GM23338 (cell line): ENCODE measurements at regions not wholly inside any gene's neighbourhood (a gene's known extent, or its start where the extent isn't known, plus 50 kb on each side); places are given as distances from the start of the nearest gene placed in this dataset.

Source experiments
- ATAC-seq: fragments of 200-7000 bp; cut with Tn5 transposase; 3 replicates; pipeline ENCODE4 v1.9.1; 2020
- DNase-seq: peaks from one replicate; pipeline ENCODE4 v3.0.0-alpha.2; 2015; ENCODE audit warnings: low spot score
- H2AFZ ChIP-seq: fragments of 200-600 bp; sonication (generic); 2 replicates; pipeline ENCODE4 v1.8.0; 2016; ENCODE audit warnings: antibody characterized with exemption, mild to moderate bottlenecking, moderate library complexity
- H3F3A ChIP-seq: fragments of 200-600 bp; sonication (generic); replicated peaks from 2 replicates; pipeline ENCODE4 v1.8.0; 2017; ENCODE audit warnings: antibody characterized with exemption, mixed run types, low read depth
- H3K27ac ChIP-seq: fragments of 200-600 bp; sonication (generic); 2 replicates; pipeline ENCODE4 v1.6.1; 2016; ENCODE audit warnings: low read depth
- H3K27me3 ChIP-seq: fragments of 200-600 bp; sonication (generic); 2 replicates; pipeline ENCODE4 v1.8.0; 2016; ENCODE audit warnings: mild to moderate bottlenecking, mixed run types, moderate library complexity; ENCODE audit not compliant: insufficient read depth
- H3K36me3 ChIP-seq: fragments of 200-600 bp; sonication (generic); 2 replicates; pipeline ENCODE4 v1.8.0; 2016; ENCODE audit warnings: mild to moderate bottlenecking; ENCODE audit not compliant: insufficient read depth
- H3K4me1 ChIP-seq: fragments of 200-600 bp; sonication (generic); 2 replicates; pipeline ENCODE4 v1.8.0; 2016; ENCODE audit warnings: mild to moderate bottlenecking, moderate library complexity; ENCODE audit not compliant: insufficient read depth
- H3K4me2 ChIP-seq: fragments of 200-600 bp; sonication (generic); 2 replicates; pipeline ENCODE4 v1.7.1; 2017; ENCODE audit warnings: mixed run types
- H3K4me3 ChIP-seq: fragments of 200-600 bp; sonication (generic); 2 replicates; pipeline ENCODE4 v1.6.1; 2016; ENCODE audit warnings: mixed run types
- H3K79me2 ChIP-seq: fragments of 200-600 bp; sonication (generic); replicated peaks from 2 replicates; pipeline ENCODE4 v1.8.0; 2017; ENCODE audit warnings: mild to moderate bottlenecking; ENCODE audit not compliant: insufficient read depth
- H3K9me2 ChIP-seq: fragments of 200-600 bp; sonication (generic); 2 replicates; pipeline ENCODE4 v1.8.0; 2017; ENCODE audit not compliant: insufficient read depth
- H4K20me1 ChIP-seq: fragments of 200-600 bp; sonication (generic); replicated peaks from 2 replicates; pipeline ENCODE4 v1.8.0; 2017; ENCODE audit warnings: mild to moderate bottlenecking; ENCODE audit not compliant: insufficient read depth
- H3K27ac Mint-ChIP-seq: 2 replicates; pipeline ENCODE4 v1.8.0; 2020; ENCODE audit warnings: inconsistent platforms, mild to moderate bottlenecking, moderate library complexity, mixed read lengths
- H3K27me3 Mint-ChIP-seq: 3 replicates; pipeline ENCODE4 v1.8.0; 2022; ENCODE audit warnings: low read depth, mild to moderate bottlenecking, moderate library complexity, mixed read lengths, inconsistent platforms; ENCODE audit not compliant: insufficient read depth, poor library complexity
- H3K36me3 Mint-ChIP-seq: 3 replicates; pipeline ENCODE4 v1.8.0; 2021; ENCODE audit warnings: low read depth, mild to moderate bottlenecking, inconsistent platforms, moderate library complexity, mixed read lengths
- H3K4me1 Mint-ChIP-seq: 3 replicates; pipeline ENCODE4 v1.8.0; 2020; ENCODE audit warnings: mild to moderate bottlenecking, inconsistent platforms, mixed read lengths
- H3K4me3 Mint-ChIP-seq: 3 replicates; pipeline ENCODE4 v1.8.0; 2021; ENCODE audit warnings: moderate library complexity, mild to moderate bottlenecking, inconsistent platforms, mixed read lengths
- H3K9me3 Mint-ChIP-seq: 3 replicates; pipeline ENCODE4 v1.8.0; 2020; ENCODE audit warnings: moderate library complexity, mild to moderate bottlenecking, inconsistent platforms, mixed read lengths
- CTCF ChIP-seq, 2 experiments: fragments of 200-600 bp in 1 of 2; sonication (generic) in 1 of 2; conservative IDR thresholded peaks; 2 replicates each; pipeline versions ENCODE4 v1.5.1 to v1.6.1; 2016 to 2017; ENCODE audit warnings: antibody characterized with exemption in 2 of 2, low read depth in 2 of 2, mild to moderate bottlenecking in 2 of 2, moderate library complexity in 1 of 2
- EZH2phosphoT487 ChIP-seq: fragments of 200-600 bp; sonication (generic); IDR thresholded peaks from one replicate; pipeline ENCODE4 v1.8.1; 2018; ENCODE audit warnings: antibody characterized with exemption; ENCODE audit not compliant: unreplicated experiment
- NANOG ChIP-seq: IDR thresholded peaks from 2 replicates; pipeline ENCODE4 v1.6.1; 2016; ENCODE audit warnings: antibody characterized with exemption, borderline replicate concordance
- POLR2AphosphoS5 ChIP-seq: IDR thresholded peaks from 2 replicates; pipeline ENCODE4 v1.6.1; 2016; ENCODE audit warnings: antibody characterized with exemption, low read depth
- REST ChIP-seq: IDR thresholded peaks from one replicate; pipeline ENCODE4 v1.6.1; 2018; ENCODE audit warnings: antibody characterized with exemption; ENCODE audit not compliant: unreplicated experiment
- ZNF114 ChIP-seq: fragments of 250-450 bp; sonication (Bioruptor Pico); IDR thresholded peaks from 2 replicates; pipeline ENCODE4 v1.5.0; 2020; ENCODE audit warnings: mild to moderate bottlenecking, moderate library complexity
- ZNF331 ChIP-seq: fragments of 250-450 bp; sonication (Bioruptor Pico); IDR thresholded peaks from 2 replicates; pipeline ENCODE4 v1.5.0; 2020; ENCODE audit warnings: low read depth, mild to moderate bottlenecking, moderate library complexity
- ZNF462 ChIP-seq: fragments of 250-450 bp; sonication (Bioruptor Pico); IDR thresholded peaks from 2 replicates; pipeline ENCODE4 v1.5.0; 2020; ENCODE audit warnings: mild to moderate bottlenecking, moderate library complexity

- ATAC-seq: no peak
- H3K27ac ChIP-seq: no peak overlapping the region
Observed at GRCh38 chr11:29249713-29250112, 767.1 kb downstream of the KCNA4 start.

More at GRCh38 chr11:29249713-29250112, 767.1 kb downstream of the KCNA4 start:
- H3K4me1 Mint-ChIP-seq: no peaks in the 10 kb centered on the region
- H3K27me3 Mint-ChIP-seq: no peaks in the 10 kb centered on the region
- H3K4me3 Mint-ChIP-seq: no peak overlapping the region
- Histone ChIP-seq H3K9me2 (no peaks in the 10 kb centered on the region), H3K4me2 (no peak overlapping the region), H2AFZ (no peak overlapping the region), H3K4me3 (no peak overlapping the region), H3K4me1 (no peaks in the 10 kb centered on the region), H3K27me3 (no peaks in the 10 kb centered on the region), H3K79me2 (no peaks in the 10 kb centered on the region), H4K20me1 (no peaks in the 10 kb centered on the region), H3K36me3 (no peaks in the 10 kb centered on the region), H3F3A (no peaks in the 10 kb centered on the region)
- DNase-seq: no peak
- H3K27ac Mint-ChIP-seq: no peak overlapping the region
- TF ChIP-seq EZH2phosphoT487 (no peak), POLR2AphosphoS5 (no peak), REST (no peak), ZNF331 (CRISPR knock-in tag) (no peak), ZNF114 (CRISPR knock-in tag) (no peak), CTCF (conservative IDR thresholded peaks at IDR 0.05; ENCODE audit: low read depth in 2 of 2) (no peak), ZNF462 (CRISPR knock-in tag) (no peak), NANOG (no peak)
- no peaks in the 10 kb centered on the region for H3K36me3 Mint-ChIP-seq
- H3K9me3 Mint-ChIP-seq: no peaks in the 10 kb centered on the region
